HepG2 (cell line): ENCODE measurements at regions not wholly inside any gene's neighbourhood (a gene's known extent, or its start where the extent isn't known, plus 50 kb on each side); places are given as distances from the start of the nearest gene placed in this dataset.

ENCODE experiments used
- ATAC-seq: fragments of 200-7000 bp; cut with Tn5 transposase; 3 replicates; pipeline ENCODE4 v1.9.1; 2020; ENCODE audit warnings: mild to moderate bottlenecking, moderate library complexity
- BruUV-seq: library from RNA; stranded (reverse); fragments of 400-500 nt; replicated peaks from 2 replicates; lab custom pipeline; 2021; lab: Mats Ljungman, UMichigan
- CTCF ChIA-PET: fragments of 300-600 bp; formaldehyde crosslinking; extraction: SDS; loops from one replicate; lab custom pipeline; 2021; ENCODE audit warnings: low total read pairs, inconsistent platforms, low intra/inter-chr PET ratio; lab: Yijun Ruan, JAX
- POLR2A ChIA-PET: fragments of 350-600 bp; sonication (Branson Sonifier 250); formaldehyde crosslinking; loops from one replicate; lab custom pipeline; 2020; ENCODE audit warnings: antibody characterized with exemption, inconsistent platforms; lab: Yijun Ruan, JAX
- DNase-seq: peaks from one replicate; pipeline ENCODE4 v3.0.0-alpha.2; 2015; ENCODE audit warnings: low spot score
- FAIRE-seq: peaks from 3 replicates; lab custom pipeline; 2011; peaks lifted over from hg19 to GRCh38; lab: Jason Lieb, UNC
- H2AFZ ChIP-seq: one replicate; pipeline ENCODE4 v1.6.1; 2011; ENCODE audit warnings: low read length, inconsistent platforms
- H3K27ac ChIP-seq: fragments of 300-600 bp; 3 replicates; pipeline ENCODE4 v1.8.0; 2011; ENCODE audit warnings: mixed run types, mild to moderate bottlenecking, mixed read lengths, low read length, inconsistent platforms; ENCODE audit not compliant: insufficient read depth; ENCODE audit errors: extremely low read length
- H3K27me3 ChIP-seq, 2 experiments: fragments of 200-600 bp in 1 of 2; 2 replicates in 1 of 2; 3 replicates in 1 of 2; pipeline versions ENCODE4 v1.6.0 to v1.8.0; 2011; ENCODE audit warnings: low read length in 2 of 2, mild to moderate bottlenecking in 2 of 2, moderate library complexity in 2 of 2, inconsistent platforms in 1 of 2; ENCODE audit not compliant: insufficient read depth in 2 of 2, control insufficient read depth in 1 of 2
- H3K36me3 ChIP-seq, 2 experiments: fragments of 200-600 bp in 1 of 2; replicated peaks in 1 of 2; 2 replicates in 1 of 2; 3 replicates in 1 of 2; pipeline versions ENCODE4 v1.5.1 to v1.8.0; 2011; ENCODE audit warnings: low read length in 2 of 2, inconsistent platforms in 1 of 2; ENCODE audit not compliant: insufficient read depth in 2 of 2, control insufficient read depth in 1 of 2
- H3K4me1 ChIP-seq: 2 replicates; pipeline ENCODE4 v1.5.1; 2012; ENCODE audit warnings: low read length, inconsistent platforms; ENCODE audit not compliant: insufficient read depth
- H3K4me2 ChIP-seq: 2 replicates; pipeline ENCODE4 v1.6.0; 2011; ENCODE audit warnings: low read depth, low read length, inconsistent platforms
- H3K4me3 ChIP-seq, 3 experiments: fragments of 200-600 bp in 1 of 3; sonication (generic), shearing (Covaris generic) in 1 of 3; replicated peaks in 1 of 3; 2 replicates each; pipeline ENCODE4 v1.5.1; 2011 to 2016; ENCODE audit warnings: low read length in 3 of 3, inconsistent platforms in 2 of 3, low read depth in 2 of 3, mild to moderate bottlenecking in 2 of 3, control low read depth in 1 of 3, mixed read lengths in 1 of 3; ENCODE audit not compliant: insufficient read depth in 1 of 3
- H3K79me2 ChIP-seq: one replicate; pipeline ENCODE4 v1.6.1; 2011; ENCODE audit warnings: low read length, inconsistent platforms; ENCODE audit not compliant: insufficient read depth
- H3K9ac ChIP-seq: 2 replicates; pipeline ENCODE4 v1.6.0; 2011; ENCODE audit warnings: mild to moderate bottlenecking, low read depth, low read length, inconsistent platforms; ENCODE audit not compliant: insufficient read depth
- H3K9me3 ChIP-seq: 2 replicates; pipeline ENCODE4 v1.5.1; 2012; ENCODE audit warnings: mild to moderate bottlenecking, low read length
- H4K20me1 ChIP-seq: 2 replicates; pipeline ENCODE4 v1.6.0; 2011; ENCODE audit warnings: inconsistent platforms, mild to moderate bottlenecking, low read length, moderate library complexity; ENCODE audit not compliant: insufficient read depth
- HNF1B ChIP-seq: sonication (generic); formaldehyde crosslinking; IDR thresholded peaks from 2 replicates; pipeline ENCODE4 v1.5.1; 2020; ENCODE audit warnings: mild to moderate bottlenecking, moderate library complexity, missing genetic modification reagents
- MAFK ChIP-seq, 2 experiments: IDR thresholded peaks in 1 of 2; conservative IDR thresholded peaks in 1 of 2; 2 replicates each; pipeline ENCODE4 v1.6.1; 2011; ENCODE audit warnings: improper control_type of control experiment in 2 of 2, low read length in 2 of 2
- MEF2D ChIP-seq: sonication (generic); formaldehyde crosslinking; IDR thresholded peaks from 2 replicates; pipeline ENCODE4 v1.5.1; 2020; ENCODE audit warnings: mild to moderate bottlenecking, missing genetic modification reagents
- NCOA5 ChIP-seq: sonication (generic); formaldehyde crosslinking; IDR thresholded peaks from 2 replicates; pipeline ENCODE4 v1.4.0; 2020; ENCODE audit warnings: missing genetic modification reagents
- SIN3A ChIP-seq: IDR thresholded peaks from 2 replicates; pipeline ENCODE4 v1.6.1; 2011; ENCODE audit warnings: low read depth, mild to moderate bottlenecking, control low read depth, low read length, borderline replicate concordance
- SRSF4 ChIP-seq: fragments of 200-400 bp; formaldehyde crosslinking; IDR thresholded peaks from one replicate; pipeline ENCODE4 v1.6.1; 2018; ENCODE audit warnings: mild to moderate bottlenecking, low read depth, low read length, moderate library complexity; ENCODE audit not compliant: poor library complexity, severe bottlenecking
- XRCC5 ChIP-seq: fragments of 200-400 bp; formaldehyde crosslinking; optimal IDR thresholded peaks from 2 replicates; pipeline ENCODE3; 2017; ENCODE audit warnings: mild to moderate bottlenecking, low read length
- ZBTB40 ChIP-seq, 2 experiments: fragments of 450-650 bp in 1 of 2; sonication (generic) in 1 of 2; formaldehyde crosslinking in 1 of 2; IDR thresholded peaks; 2 replicates each; pipeline versions ENCODE4 v1.6.1 to v1.8.0; 2016 to 2022; ENCODE audit warnings: antibody characterized with exemption in 1 of 2, mild to moderate bottlenecking in 1 of 2, missing genetic modification reagents in 1 of 2
- ZFP36L1 ChIP-seq: sonication (generic); formaldehyde crosslinking; IDR thresholded peaks from 2 replicates; pipeline ENCODE4 v1.8.0; 2022; ENCODE audit warnings: mild to moderate bottlenecking, missing genetic modification reagents, moderate library complexity
- ZSCAN21 ChIP-seq: sonication (generic); formaldehyde crosslinking; IDR thresholded peaks from 2 replicates; pipeline ENCODE4 v1.8.0; 2022; ENCODE audit warnings: mild to moderate bottlenecking, missing genetic modification reagents, moderate library complexity, borderline replicate concordance
- in situ Hi-C: cut with HindIII; loops from 2 replicates; pipeline ENCODE4 v1.10.0; 2017; ENCODE audit warnings: low pct_unique_long_range_greater_than_20kb; ENCODE audit not compliant: extremely low pct_ligation_motif_present
- intact Hi-C: fragments of 100-400 bp; cut with micrococcal nuclease; formaldehyde crosslinking; loops from one replicate; pipeline ENCODE4 v1.10.0; 2022; ENCODE audit not compliant: unreplicated experiment
- TF ChIP-seq, protein P1 (sequence below): sonication (generic); formaldehyde crosslinking; conservative IDR thresholded peaks from 2 replicates; pipeline ENCODE4 v1.8.1; 2023; ENCODE audit warnings: missing genetic modification reagents

GRCh38 chr20:37627767-37628130 lies 66.1 kb upstream of the CTNNBL1 start:
- Histone ChIP-seq H4K20me1 (peaks cover 4% of the 10 kb centered on the region; the same call in 1 of the 2 replicates), H3K27me3 (no peaks in the 10 kb centered on the region), H3K9ac (no peak overlapping the region), H3K4me3 (no peak overlapping the region), H2AFZ (no peak overlapping the region), H3K4me1 (peaks cover 15% of the 10 kb centered on the region), H3K9me3 (no peaks in the 10 kb centered on the region), H3K27ac (no peak overlapping the region), H3K79me2 (no peaks in the 10 kb centered on the region), H3K36me3 (no peaks in the 10 kb centered on the region), H3K4me2 (no peak overlapping the region)
- DNase-seq, result no peak
- intact Hi-C loops (no loop called here), in situ Hi-C loops (no loop called here)
- POLR2A ChIA-PET, result no interaction called here
- TF ChIP-seq, protein P1, sequence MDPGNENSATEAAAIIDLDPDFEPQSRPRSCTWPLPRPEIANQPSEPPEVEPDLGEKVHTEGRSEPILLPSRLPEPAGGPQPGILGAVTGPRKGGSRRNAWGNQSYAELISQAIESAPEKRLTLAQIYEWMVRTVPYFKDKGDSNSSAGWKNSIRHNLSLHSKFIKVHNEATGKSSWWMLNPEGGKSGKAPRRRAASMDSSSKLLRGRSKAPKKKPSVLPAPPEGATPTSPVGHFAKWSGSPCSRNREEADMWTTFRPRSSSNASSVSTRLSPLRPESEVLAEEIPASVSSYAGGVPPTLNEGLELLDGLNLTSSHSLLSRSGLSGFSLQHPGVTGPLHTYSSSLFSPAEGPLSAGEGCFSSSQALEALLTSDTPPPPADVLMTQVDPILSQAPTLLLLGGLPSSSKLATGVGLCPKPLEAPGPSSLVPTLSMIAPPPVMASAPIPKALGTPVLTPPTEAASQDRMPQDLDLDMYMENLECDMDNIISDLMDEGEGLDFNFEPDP (CRISPR knock-in tag), result no peak
- TF ChIP-seq SRSF4 (no peak), HNF1B (CRISPR knock-in tag) (no peak), SIN3A (no peak), ZFP36L1 (CRISPR knock-in tag) (no peak), ZSCAN21 (CRISPR knock-in tag) (no peak), MAFK (conservative IDR thresholded peaks at IDR 0.05 in 1 of 2, IDR thresholded peaks at IDR 0.05 in 1 of 2; ENCODE audit: low read length in 2 of 2) (no peak), ZBTB40 (IDR thresholded peaks at IDR 0.05) (no peak), ZBTB40 (CRISPR knock-in tag; IDR thresholded peaks at IDR 0.05) (no peak), MEF2D (CRISPR knock-in tag) (no peak), XRCC5 (no peak), NCOA5 (no peak)
- CTCF ChIA-PET, result no interaction called here
- no TSS peak for BruUV-seq
- FAIRE-seq, result no peak
- no peak for ATAC-seq
